Prostate gland (tissue), 2 donors: ENCODE measurements at regions not wholly inside any gene's neighbourhood (a gene's known extent, or its start where the extent isn't known, plus 50 kb on each side); places are given as distances from the start of the nearest gene placed in this dataset.

Experiments used
- DNase-seq: peaks from one replicate; pipeline ENCODE4 v3.0.0-alpha.2; 2019; ENCODE audit warnings: low spot score
- H3K27ac ChIP-seq, 2 donors: fragments of 200-600 bp; sonication (generic); 2 replicates each; pipeline ENCODE4 v1.5.1; 2017 to 2019
- H3K27me3 ChIP-seq: fragments of 200-600 bp; sonication (generic); replicated peaks from 2 replicates; pipeline ENCODE4 v1.5.1; 2019; ENCODE audit not compliant: insufficient read depth
- H3K36me3 ChIP-seq, 2 donors: fragments of 200-600 bp; sonication (generic); 1 replicate in 1 of 2; 2 replicates in 1 of 2; pipeline versions ENCODE4 v1.5.1 to v1.8.1; 2017 to 2019
- H3K4me1 ChIP-seq: fragments of 200-600 bp; sonication (generic); replicated peaks from 2 replicates; pipeline ENCODE4 v1.5.1; 2019
- H3K4me3 ChIP-seq, 2 donors: fragments of 200-600 bp; sonication (generic); 2 replicates each; pipeline ENCODE4 v1.5.1; 2017 to 2019
- H3K9me3 ChIP-seq: fragments of 200-600 bp; sonication (generic); 2 replicates; pipeline ENCODE4 v1.5.1; 2017
- CTCF ChIP-seq, 4 experiments: fragments of 200-600 bp in 2 of 4; fragments of 450-650 bp in 2 of 4; sonication (generic) in 2 of 4; IDR thresholded peaks; 1 replicate in 3 of 4; 2 replicates in 1 of 4; pipeline ENCODE4 v1.5.1; 2016 to 2019; ENCODE audit warnings: antibody characterized with exemption in 4 of 4, mild to moderate bottlenecking in 2 of 4, moderate library complexity in 2 of 4
- POLR2A ChIP-seq: fragments of 450-650 bp; IDR thresholded peaks from one replicate; pipeline ENCODE4 v1.6.1; 2016; ENCODE audit warnings: antibody characterized with exemption, mild to moderate bottlenecking
- POLR2AphosphoS5 ChIP-seq: sonication (generic); formaldehyde crosslinking; IDR thresholded peaks from one replicate; pipeline ENCODE4 v1.6.1; 2017; ENCODE audit warnings: antibody characterized with exemption
- WGBS: methylation state at CpG from one replicate; pipeline ENCODE4 v1.1.5; 2018; 5-methylcytosine and 5-hydroxymethylcytosine counted together
- intact Hi-C: fragments of 100-400 bp; cut with DNase I; formaldehyde crosslinking; loops from one replicate; pipeline ENCODE4 v1.14.2; 2022
- small RNA-seq, 2 donors: library from RNA; depleted of rRNA; stranded (forward); fragments of <200 nt; gene quantifications; one replicate each; pipeline ENCODE3, GENCODE V24; 2016

- DNase-seq = no peak
- no peak for TF ChIP-seq POLR2A
- TF ChIP-seq POLR2AphosphoS5 = no peak
- no peaks in the 10 kb centered on the region for H3K36me3 ChIP-seq
- H3K27ac ChIP-seq = peak overlapping the region; percentile 12 to 32
- no peak overlapping the region for H3K4me3 ChIP-seq
- H3K9me3 ChIP-seq = no peaks in the 10 kb centered on the region
- 88% methylated on average over 5 of the region's 5 CpGs for WGBS
- H3K4me1 ChIP-seq = no peaks in the 10 kb centered on the region
- H3K27me3 ChIP-seq = no peaks in the 10 kb centered on the region
- intact Hi-C loops = no loop called here
These were observed 52.0 kb upstream of the HAAO start for GRCh38 chr2:42844366-42844765.

DNA sequence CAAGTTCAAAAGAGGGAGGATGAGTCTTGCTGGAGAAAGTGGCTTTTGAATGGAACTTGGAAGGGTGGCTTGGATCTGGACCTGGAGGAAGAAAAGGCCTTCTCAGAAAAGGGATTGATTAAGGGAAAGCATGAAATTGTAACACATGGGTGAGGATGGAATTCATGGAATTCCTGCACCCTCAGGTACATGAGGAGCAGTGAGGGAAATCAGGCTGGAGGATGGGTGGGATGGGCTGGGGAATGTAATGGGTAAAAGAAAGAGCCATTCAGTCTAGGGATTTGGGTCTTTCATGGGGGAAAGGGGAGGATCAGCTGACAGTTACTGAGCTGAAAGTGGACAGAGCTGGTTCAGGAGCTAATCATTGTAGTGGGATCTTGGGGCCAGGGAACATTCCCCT is 51.2 kb upstream of the HAAO start:
- no peaks in the 10 kb centered on the region for H3K4me1 ChIP-seq
- no peaks in the 10 kb centered on the region for H3K9me3 ChIP-seq
- intact Hi-C loops = no loop called here
- H3K27me3 ChIP-seq = no peaks in the 10 kb centered on the region
- TF ChIP-seq POLR2A (no peak), POLR2AphosphoS5 (no peak), CTCF (IDR thresholded peaks at IDR 0.05) (no peak)
- H3K27ac ChIP-seq = peak overlapping the region; percentile 12 to 18
- DNase-seq = no peak
- H3K4me3 ChIP-seq = no peak overlapping the region
- no peaks in the 10 kb centered on the region for H3K36me3 ChIP-seq

DNA sequence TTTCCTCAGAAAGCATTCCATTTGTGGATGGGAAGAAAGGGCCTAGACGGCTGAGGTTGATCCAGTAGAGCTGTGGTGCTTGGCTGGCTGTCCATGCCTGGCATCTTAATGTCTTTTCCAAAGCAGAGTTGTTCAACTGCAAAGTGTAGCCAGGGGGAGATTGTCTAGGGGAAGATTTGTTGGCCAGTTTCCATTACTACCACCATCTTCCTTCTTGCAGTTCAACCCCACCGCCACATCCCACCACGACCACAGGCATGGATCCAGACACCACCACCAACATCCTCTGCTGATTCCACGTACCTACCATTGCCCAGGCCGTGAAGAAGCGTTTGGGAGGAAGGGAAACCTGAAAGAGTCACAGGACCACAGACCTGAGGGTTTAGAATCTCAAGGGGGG is 50.7 kb upstream of the HAAO start:
- H3K4me1 ChIP-seq = no peaks in the 10 kb centered on the region
- WGBS = 75% methylated on average over 6 of the region's 6 CpGs
- no peaks in the 10 kb centered on the region for H3K36me3 ChIP-seq
- H3K4me3 ChIP-seq = no peak overlapping the region
- H3K27me3 ChIP-seq = no peaks in the 10 kb centered on the region
- TF ChIP-seq POLR2AphosphoS5 (no peak), CTCF (IDR thresholded peaks at IDR 0.05) (no peak), POLR2A (no peak)
- intact Hi-C loops = no loop called here
- DNase-seq = no peak
- H3K27ac ChIP-seq = peak overlapping the region; percentile 12 to 18
- H3K9me3 ChIP-seq = no peaks in the 10 kb centered on the region

DNA sequence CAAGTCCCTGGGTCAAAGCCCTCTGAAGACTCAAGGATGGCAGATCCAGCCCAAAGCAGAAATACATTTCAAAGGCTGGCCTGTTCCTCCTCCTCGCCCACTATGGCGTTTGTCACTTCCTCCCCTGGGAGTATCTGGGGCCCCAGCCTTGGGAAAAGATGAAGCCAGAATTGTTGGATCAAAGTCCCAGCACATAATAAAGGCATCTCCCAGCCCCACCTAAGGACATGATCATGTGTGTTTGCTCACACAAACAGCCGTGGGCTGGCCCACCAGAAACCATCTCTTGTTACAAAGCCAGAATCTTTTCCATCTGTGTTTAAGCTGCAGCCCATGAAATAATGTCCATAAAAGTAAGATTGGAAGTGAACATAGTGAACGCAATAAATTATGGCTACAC is 50.1 kb upstream of the HAAO start:
- Histone ChIP-seq H3K4me3 (no peak overlapping the region), H3K27me3 (no peaks in the 10 kb centered on the region), H3K9me3 (no peaks in the 10 kb centered on the region), H3K4me1 (no peaks in the 10 kb centered on the region), H3K27ac (peak overlapping the region; percentile 12 to 18), H3K36me3 (no peaks in the 10 kb centered on the region)
- intact Hi-C loops = no loop called here
- WGBS = 16% methylated on average over 4 of the region's 4 CpGs
- TF ChIP-seq CTCF (IDR thresholded peaks at IDR 0.05) = no peak
- TF ChIP-seq POLR2AphosphoS5 = no peak
- TF ChIP-seq POLR2A = no peak
- no peak for DNase-seq

Small RNA genes in the stretch of these regions (small RNA-seq; reads per million reads assigned to genes)
- gene RNU6-242P = 0 reads per million in 2 donors
